K562 (cell line): ENCODE measurements at regions not wholly inside any gene's neighbourhood (a gene's known extent, or its start where the extent isn't known, plus 50 kb on each side); places are given as distances from the start of the nearest gene placed in this dataset.

Source experiments
- SPI1 ChIP-seq: IDR thresholded peaks from 2 replicates; pipeline ENCODE4 v1.6.1; 2011; ENCODE audit warnings: low read depth, low read length, control low read depth, borderline replicate concordance
- VEZF1 ChIP-seq: fragments of 200-800 bp; sonication (Bioruptor generic); IDR thresholded peaks from 2 replicates; pipeline ENCODE4 v1.6.1; 2017; ENCODE audit warnings: missing genetic modification characterization, missing compliant biosample characterization

GRCh38 chr6:14477559-14477958, 360.0 kb downstream of the CD83 start:
- peak; percentile 91 for TF ChIP-seq SPI1
- no peak for TF ChIP-seq VEZF1 (CRISPR knock-in tag)
